ENCODE measurements at regions not wholly inside any gene's neighbourhood (a gene's known extent, or its start where the extent isn't known, plus 50 kb on each side); places are given as distances from the start of the nearest gene placed in this dataset.

DNA sequence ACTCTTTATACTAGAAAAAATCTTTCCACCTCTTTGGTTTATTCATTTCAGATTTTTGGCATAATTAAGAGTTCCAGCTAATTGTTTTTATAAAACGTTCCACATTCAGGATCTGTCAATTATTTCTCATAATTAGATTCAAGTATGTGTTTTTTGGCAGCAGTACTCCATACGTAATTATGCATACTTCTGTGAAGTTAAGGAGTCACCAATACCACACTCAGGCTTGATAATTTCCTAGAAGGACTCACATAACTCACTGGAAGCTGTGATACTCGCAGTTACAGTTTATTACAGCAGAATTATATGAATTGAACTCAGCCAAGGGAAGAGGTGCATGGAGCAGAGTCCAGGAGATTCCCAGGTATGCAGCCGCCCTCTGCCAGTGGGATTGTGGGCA lies 290.5 kb upstream of the AKR1E2 start:
- H3K27ac ChIP-seq (replicated peaks) = no peak overlapping the region
- TF ChIP-seq, protein P1, sequence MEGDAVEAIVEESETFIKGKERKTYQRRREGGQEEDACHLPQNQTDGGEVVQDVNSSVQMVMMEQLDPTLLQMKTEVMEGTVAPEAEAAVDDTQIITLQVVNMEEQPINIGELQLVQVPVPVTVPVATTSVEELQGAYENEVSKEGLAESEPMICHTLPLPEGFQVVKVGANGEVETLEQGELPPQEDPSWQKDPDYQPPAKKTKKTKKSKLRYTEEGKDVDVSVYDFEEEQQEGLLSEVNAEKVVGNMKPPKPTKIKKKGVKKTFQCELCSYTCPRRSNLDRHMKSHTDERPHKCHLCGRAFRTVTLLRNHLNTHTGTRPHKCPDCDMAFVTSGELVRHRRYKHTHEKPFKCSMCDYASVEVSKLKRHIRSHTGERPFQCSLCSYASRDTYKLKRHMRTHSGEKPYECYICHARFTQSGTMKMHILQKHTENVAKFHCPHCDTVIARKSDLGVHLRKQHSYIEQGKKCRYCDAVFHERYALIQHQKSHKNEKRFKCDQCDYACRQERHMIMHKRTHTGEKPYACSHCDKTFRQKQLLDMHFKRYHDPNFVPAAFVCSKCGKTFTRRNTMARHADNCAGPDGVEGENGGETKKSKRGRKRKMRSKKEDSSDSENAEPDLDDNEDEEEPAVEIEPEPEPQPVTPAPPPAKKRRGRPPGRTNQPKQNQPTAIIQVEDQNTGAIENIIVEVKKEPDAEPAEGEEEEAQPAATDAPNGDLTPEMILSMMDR (IDR thresholded peaks at IDR 0.05; ENCODE audit: insufficient read depth, low read length) = no peak
- TF ChIP-seq POLR2AphosphoS5 (IDR thresholded peaks at IDR 0.05; ENCODE audit: low read depth) (no peak), GABPA (IDR thresholded peaks at IDR 0.05; ENCODE audit: low read depth) (no peak), SPI1 (IDR thresholded peaks at IDR 0.05; ENCODE audit: borderline replicate concordance, low read depth) (no peak)
- TF ChIP-seq, protein P2, sequence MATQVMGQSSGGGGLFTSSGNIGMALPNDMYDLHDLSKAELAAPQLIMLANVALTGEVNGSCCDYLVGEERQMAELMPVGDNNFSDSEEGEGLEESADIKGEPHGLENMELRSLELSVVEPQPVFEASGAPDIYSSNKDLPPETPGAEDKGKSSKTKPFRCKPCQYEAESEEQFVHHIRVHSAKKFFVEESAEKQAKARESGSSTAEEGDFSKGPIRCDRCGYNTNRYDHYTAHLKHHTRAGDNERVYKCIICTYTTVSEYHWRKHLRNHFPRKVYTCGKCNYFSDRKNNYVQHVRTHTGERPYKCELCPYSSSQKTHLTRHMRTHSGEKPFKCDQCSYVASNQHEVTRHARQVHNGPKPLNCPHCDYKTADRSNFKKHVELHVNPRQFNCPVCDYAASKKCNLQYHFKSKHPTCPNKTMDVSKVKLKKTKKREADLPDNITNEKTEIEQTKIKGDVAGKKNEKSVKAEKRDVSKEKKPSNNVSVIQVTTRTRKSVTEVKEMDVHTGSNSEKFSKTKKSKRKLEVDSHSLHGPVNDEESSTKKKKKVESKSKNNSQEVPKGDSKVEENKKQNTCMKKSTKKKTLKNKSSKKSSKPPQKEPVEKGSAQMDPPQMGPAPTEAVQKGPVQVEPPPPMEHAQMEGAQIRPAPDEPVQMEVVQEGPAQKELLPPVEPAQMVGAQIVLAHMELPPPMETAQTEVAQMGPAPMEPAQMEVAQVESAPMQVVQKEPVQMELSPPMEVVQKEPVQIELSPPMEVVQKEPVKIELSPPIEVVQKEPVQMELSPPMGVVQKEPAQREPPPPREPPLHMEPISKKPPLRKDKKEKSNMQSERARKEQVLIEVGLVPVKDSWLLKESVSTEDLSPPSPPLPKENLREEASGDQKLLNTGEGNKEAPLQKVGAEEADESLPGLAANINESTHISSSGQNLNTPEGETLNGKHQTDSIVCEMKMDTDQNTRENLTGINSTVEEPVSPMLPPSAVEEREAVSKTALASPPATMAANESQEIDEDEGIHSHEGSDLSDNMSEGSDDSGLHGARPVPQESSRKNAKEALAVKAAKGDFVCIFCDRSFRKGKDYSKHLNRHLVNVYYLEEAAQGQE (IDR thresholded peaks at IDR 0.05; ENCODE audit: insufficient replicate concordance, low read depth) = no peak
- no peak for DNase-seq (ENCODE audit: low read depth in 1 of 2, low spot score in 1 of 2)
- H3K27me3 ChIP-seq (ENCODE audit: insufficient read depth, poor library complexity, severe bottlenecking) = no peaks in the 10 kb centered on the region
- H3K4me3 ChIP-seq (replicated peaks; ENCODE audit: insufficient read depth, low read length) = no peak overlapping the region

DNA sequence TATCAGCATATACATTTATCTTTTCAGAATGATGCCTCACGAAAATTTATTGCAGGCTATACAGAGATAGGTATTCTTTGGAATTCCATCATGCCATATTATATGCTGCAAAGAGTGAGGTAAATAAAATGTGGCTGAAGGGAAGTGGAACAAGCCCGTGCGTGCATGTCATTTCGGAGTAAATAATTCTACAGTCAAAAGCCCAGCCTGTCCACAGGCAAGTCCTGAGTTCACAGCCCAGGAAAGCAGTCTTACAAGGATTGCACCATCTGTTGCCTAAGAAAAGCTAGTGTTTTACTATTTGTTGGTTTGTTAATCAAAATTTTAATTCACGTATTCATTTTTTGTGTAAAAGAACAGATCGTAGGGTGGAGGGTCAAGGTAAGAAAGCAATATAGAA lies 292.4 kb upstream of the AKR1E2 start:
- TF ChIP-seq, protein P1 (IDR thresholded peaks at IDR 0.05; ENCODE audit: insufficient read depth, low read length) = no peak
- no peak for TF ChIP-seq GABPA (IDR thresholded peaks at IDR 0.05; ENCODE audit: low read depth)

DNA sequence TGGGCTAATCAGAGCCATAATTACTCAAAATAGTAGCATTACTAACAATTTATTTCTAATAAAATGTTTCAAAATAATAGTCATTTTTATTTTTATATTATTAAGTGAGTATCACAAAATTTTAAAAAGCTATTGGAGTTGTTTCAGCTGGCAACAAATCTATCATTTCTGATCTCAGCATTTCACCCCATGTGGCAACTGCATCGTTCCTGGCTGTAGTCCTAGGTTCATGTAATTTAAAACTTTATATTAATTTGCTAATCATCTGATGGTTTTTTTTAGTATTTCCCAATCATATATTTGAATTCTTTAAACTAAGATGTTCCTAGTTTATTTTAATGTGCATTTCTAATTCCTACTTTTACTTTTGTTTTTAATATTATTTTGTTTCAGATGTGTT lies 293.0 kb upstream of the AKR1E2 start:
- Histone ChIP-seq H3K27ac (replicated peaks) (no peak overlapping the region), H3K4me3 (replicated peaks; ENCODE audit: insufficient read depth, low read length) (no peak overlapping the region), H3K27me3 (ENCODE audit: insufficient read depth, poor library complexity, severe bottlenecking) (no peaks in the 10 kb centered on the region)
- DNase-seq (ENCODE audit: low read depth in 1 of 2, low spot score in 1 of 2) = no peak
- TF ChIP-seq, protein P2 (IDR thresholded peaks at IDR 0.05; ENCODE audit: insufficient replicate concordance, low read depth) = no peak
- TF ChIP-seq SPI1 (IDR thresholded peaks at IDR 0.05; ENCODE audit: borderline replicate concordance, low read depth) = no peak
- TF ChIP-seq, protein P1 (IDR thresholded peaks at IDR 0.05; ENCODE audit: insufficient read depth, low read length) = no peak
- TF ChIP-seq POLR2AphosphoS5 (IDR thresholded peaks at IDR 0.05; ENCODE audit: low read depth) = no peak
- no peak for TF ChIP-seq GABPA (IDR thresholded peaks at IDR 0.05; ENCODE audit: low read depth)

More for the DNA sequence above, 292.4 kb upstream of the AKR1E2 start:
- no peaks in the 10 kb centered on the region for H3K27me3 ChIP-seq (ENCODE audit: insufficient read depth, poor library complexity, severe bottlenecking)
- no peak overlapping the region for H3K27ac ChIP-seq (replicated peaks)
- no peak for DNase-seq (ENCODE audit: low read depth in 1 of 2, low spot score in 1 of 2)
- H3K4me3 ChIP-seq (replicated peaks; ENCODE audit: insufficient read depth, low read length) = no peak overlapping the region

DNA sequence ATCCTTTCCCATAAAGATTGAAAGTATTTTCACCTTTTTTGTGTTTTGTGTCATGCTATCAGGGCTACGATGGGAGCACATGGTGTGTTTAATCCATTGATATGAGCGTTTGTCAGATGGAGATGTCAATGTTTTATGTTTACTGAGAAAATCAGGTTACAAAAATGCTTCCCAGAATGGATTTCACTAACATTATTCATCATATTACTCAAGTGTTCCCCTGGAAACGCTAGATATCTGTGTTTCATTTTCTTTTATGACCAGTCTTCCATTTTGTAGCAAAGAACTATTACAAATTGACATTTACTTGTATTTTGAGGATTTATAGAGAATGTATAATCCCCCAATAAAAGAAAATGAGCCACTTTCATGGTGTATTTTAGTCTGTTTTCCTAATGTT lies 293.5 kb upstream of the AKR1E2 start:
- Histone ChIP-seq H3K27me3 (ENCODE audit: insufficient read depth, poor library complexity, severe bottlenecking) (no peaks in the 10 kb centered on the region), H3K27ac (replicated peaks) (no peak overlapping the region), H3K4me3 (replicated peaks; ENCODE audit: insufficient read depth, low read length) (no peak overlapping the region)
- TF ChIP-seq, protein P2 (IDR thresholded peaks at IDR 0.05; ENCODE audit: insufficient replicate concordance, low read depth) = no peak
- TF ChIP-seq GABPA (IDR thresholded peaks at IDR 0.05; ENCODE audit: low read depth) = no peak
- DNase-seq (ENCODE audit: low read depth in 1 of 2, low spot score in 1 of 2) = no peak
